Osteocyte (in vitro differentiated cells): ENCODE measurements at regions not wholly inside any gene's neighbourhood (a gene's known extent, or its start where the extent isn't known, plus 50 kb on each side); places are given as distances from the start of the nearest gene placed in this dataset.
"Not testable (repeated sequence)": the region's sequence is repeated elsewhere in the genome, so short reads cannot be mapped to it uniquely, and the experiment has no call there.

ENCODE experiments used
- DNase-seq: peaks from one replicate; pipeline ENCODE4 v3.0.0; 2021; ENCODE audit warnings: mixed read lengths; ENCODE audit not compliant: unreplicated experiment; ENCODE audit errors: extremely low spot score
- H3K27ac Mint-ChIP-seq: one replicate; pipeline ENCODE4 v1.8.0; 2021; ENCODE audit warnings: mild to moderate bottlenecking, mixed read lengths; ENCODE audit not compliant: unreplicated experiment
- H3K27me3 Mint-ChIP-seq: one replicate; pipeline ENCODE4 v1.8.0; 2021; ENCODE audit warnings: mixed read lengths; ENCODE audit not compliant: unreplicated experiment
- H3K36me3 Mint-ChIP-seq: one replicate; pipeline ENCODE4 v1.8.0; 2021; ENCODE audit warnings: mixed read lengths; ENCODE audit not compliant: unreplicated experiment
- H3K4me1 Mint-ChIP-seq: one replicate; pipeline ENCODE4 v1.8.0; 2021; ENCODE audit warnings: mixed read lengths; ENCODE audit not compliant: unreplicated experiment
- H3K4me3 Mint-ChIP-seq: one replicate; pipeline ENCODE4 v1.8.0; 2021; ENCODE audit warnings: mild to moderate bottlenecking, moderate library complexity, mixed read lengths; ENCODE audit not compliant: unreplicated experiment
- H3K9me3 Mint-ChIP-seq: one replicate; pipeline ENCODE4 v1.8.0; 2021; ENCODE audit warnings: mixed read lengths; ENCODE audit not compliant: unreplicated experiment
- TF ChIP-seq, protein P1 (sequence below): fragments of 200-600 bp; sonication (generic); IDR thresholded peaks from 2 replicates; pipeline ENCODE4 v1.5.0; 2021; ENCODE audit warnings: antibody characterized with exemption, mild to moderate bottlenecking, moderate library complexity

DNA sequence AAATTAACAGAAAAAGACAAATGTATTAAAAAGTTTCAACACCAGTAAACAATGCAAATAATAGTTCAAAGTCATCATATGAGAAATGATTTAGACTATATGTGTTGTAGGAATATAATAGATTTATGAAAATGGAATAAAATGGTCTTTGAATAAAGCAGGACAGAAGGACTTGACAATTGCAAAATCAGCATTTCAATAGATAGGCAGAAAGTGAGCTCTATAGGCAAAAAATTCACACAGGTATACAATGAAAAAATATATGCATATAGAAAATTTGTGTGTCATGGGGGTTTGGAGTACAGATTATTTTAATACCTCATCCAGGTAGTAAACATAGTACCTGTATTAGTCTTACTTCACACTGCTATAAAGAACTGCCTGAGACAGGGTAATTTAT, 571.1 kb upstream of the EYS start:
- Mint-ChIP-seq H3K27ac (no peak overlapping the region), H3K9me3 (peaks cover under 1% of the 10 kb centered on the region), H3K27me3 (no peaks in the 10 kb centered on the region), H3K4me1 (no peaks in the 10 kb centered on the region), H3K4me3 (no peak overlapping the region), H3K36me3 (no peaks in the 10 kb centered on the region)
- TF ChIP-seq, protein P1, sequence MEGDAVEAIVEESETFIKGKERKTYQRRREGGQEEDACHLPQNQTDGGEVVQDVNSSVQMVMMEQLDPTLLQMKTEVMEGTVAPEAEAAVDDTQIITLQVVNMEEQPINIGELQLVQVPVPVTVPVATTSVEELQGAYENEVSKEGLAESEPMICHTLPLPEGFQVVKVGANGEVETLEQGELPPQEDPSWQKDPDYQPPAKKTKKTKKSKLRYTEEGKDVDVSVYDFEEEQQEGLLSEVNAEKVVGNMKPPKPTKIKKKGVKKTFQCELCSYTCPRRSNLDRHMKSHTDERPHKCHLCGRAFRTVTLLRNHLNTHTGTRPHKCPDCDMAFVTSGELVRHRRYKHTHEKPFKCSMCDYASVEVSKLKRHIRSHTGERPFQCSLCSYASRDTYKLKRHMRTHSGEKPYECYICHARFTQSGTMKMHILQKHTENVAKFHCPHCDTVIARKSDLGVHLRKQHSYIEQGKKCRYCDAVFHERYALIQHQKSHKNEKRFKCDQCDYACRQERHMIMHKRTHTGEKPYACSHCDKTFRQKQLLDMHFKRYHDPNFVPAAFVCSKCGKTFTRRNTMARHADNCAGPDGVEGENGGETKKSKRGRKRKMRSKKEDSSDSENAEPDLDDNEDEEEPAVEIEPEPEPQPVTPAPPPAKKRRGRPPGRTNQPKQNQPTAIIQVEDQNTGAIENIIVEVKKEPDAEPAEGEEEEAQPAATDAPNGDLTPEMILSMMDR, result no peak
- DNase-seq, result no peak

DNA sequence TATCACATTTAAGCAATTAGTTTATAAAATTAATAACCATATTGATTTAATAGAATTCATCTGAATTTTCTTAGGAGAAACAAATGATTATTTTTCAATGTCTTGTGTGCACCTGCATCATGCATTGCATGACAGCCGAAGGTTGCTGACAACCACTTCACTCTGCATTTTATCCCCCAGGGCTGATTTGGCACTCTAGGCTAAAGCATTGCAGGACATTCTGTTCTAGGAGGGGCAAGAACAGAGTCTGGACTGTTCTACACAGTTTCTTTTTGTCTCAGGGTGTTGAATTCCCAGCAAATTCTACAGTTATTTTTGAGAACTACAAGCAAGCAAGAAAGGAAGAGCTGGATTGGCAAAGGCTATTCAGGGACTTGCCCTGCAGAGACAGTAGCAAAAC, 570.4 kb upstream of the EYS start:
- DNase-seq, result no peak
- Mint-ChIP-seq H3K27me3 (no peaks in the 10 kb centered on the region), H3K36me3 (no peaks in the 10 kb centered on the region), H3K9me3 (no peaks in the 10 kb centered on the region), H3K4me1 (no peaks in the 10 kb centered on the region), H3K4me3 (no peak overlapping the region), H3K27ac (no peak overlapping the region)
- TF ChIP-seq, protein P1, result no peak

GRCh38 chr6:66265737-66266136, 558.7 kb upstream of the EYS start:
- H3K27me3 Mint-ChIP-seq, result no peaks in the 10 kb centered on the region
- TF ChIP-seq, protein P1, result no peak
- H3K9me3 Mint-ChIP-seq, result peaks cover 17% of the 10 kb centered on the region
- H3K27ac Mint-ChIP-seq, result no peak overlapping the region
- H3K36me3 Mint-ChIP-seq, result no peaks in the 10 kb centered on the region
- no peaks in the 10 kb centered on the region for H3K4me1 Mint-ChIP-seq
- DNase-seq, result no peak
- H3K4me3 Mint-ChIP-seq, result no peak overlapping the region

DNA sequence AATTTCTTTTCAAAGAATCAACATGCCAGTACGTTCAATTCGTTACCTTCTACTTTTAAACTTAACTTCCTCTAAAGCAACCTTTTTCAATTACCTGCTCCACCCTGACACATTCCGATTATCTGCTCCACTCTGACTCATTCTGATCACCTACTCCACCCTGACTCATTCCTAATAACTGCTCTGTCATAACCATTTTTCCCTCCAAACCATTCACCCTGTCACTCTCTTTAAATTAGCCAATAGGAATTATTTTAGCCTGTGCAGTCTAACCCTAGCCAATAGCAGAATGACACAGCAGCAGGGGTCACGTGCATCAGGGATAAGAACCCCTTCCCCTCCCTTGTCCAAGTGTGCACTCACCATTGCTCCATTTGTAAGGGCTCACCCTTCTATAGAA, 557.4 kb upstream of the EYS start:
- H3K27me3 Mint-ChIP-seq, result no peaks in the 10 kb centered on the region

DNA sequence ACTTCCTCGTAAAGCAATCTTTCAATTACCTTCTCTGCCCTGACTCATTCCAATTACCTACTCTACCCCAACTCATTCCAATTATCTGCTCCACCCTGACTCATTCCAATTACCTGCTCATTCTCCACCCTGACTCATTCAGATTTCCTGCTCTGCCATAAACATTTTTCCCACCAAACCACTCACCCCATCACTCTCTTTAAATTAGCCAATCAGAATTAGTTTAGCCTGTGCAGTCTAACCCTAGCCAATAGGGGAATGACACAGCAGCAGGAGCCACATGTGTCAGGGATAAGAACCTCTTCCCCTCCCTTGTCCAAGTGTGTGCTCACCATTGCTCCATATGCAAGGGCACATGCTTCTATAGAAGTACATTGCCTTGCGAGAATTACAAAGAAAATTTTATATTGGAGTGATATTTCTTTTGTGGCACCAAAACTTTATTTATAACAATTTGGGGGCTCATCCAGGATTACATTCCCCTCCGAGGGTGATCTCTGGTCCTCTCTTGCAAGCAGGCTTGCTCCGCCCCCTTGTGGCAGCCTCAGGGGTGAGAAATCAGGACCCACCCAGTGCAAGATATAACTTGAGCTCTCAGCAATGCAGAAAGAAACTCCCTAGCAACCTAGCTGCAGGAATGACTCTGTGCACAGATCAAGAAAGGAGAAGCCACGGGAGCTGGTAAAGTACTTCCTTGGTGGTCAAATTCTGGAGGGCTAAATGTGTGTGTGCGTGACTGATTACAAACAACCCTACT, 551.9 kb upstream of the EYS start:
- H3K4me3 Mint-ChIP-seq, DNase-seq, H3K27ac Mint-ChIP-seq, H3K27me3 Mint-ChIP-seq, H3K36me3 Mint-ChIP-seq, H3K4me1 Mint-ChIP-seq: not testable (repeated sequence)
- H3K9me3 Mint-ChIP-seq, result peaks cover 45% of the 10 kb centered on the region

More for the DNA sequence above, 557.4 kb upstream of the EYS start:
- no peak for DNase-seq
- Mint-ChIP-seq H3K4me1 (no peaks in the 10 kb centered on the region), H3K27ac (no peak overlapping the region), H3K9me3 (peaks cover 20% of the 10 kb centered on the region), H3K4me3 (no peak overlapping the region), H3K36me3 (no peaks in the 10 kb centered on the region)
- TF ChIP-seq, protein P1, result no peak
